ENCODE measurements at regions not wholly inside any gene's neighbourhood (a gene's known extent, or its start where the extent isn't known, plus 50 kb on each side); places are given as distances from the start of the nearest gene placed in this dataset.

GRCh38 chr10:33103863-33104379 is 145.9 kb upstream of the ITGB1 start:
- TF ChIP-seq CTCF (IDR thresholded peaks at IDR 0.05), result no peak
- no peak for DNase-seq
- peaks cover 24% of the 10 kb centered on the region for H3K4me1 Mint-ChIP-seq (ENCODE audit: low read depth)
- H3K27me3 Mint-ChIP-seq, result peaks cover 12% of the 10 kb centered on the region
- ChIA-PET POLR2A (interaction anchor here (0.9 kb wide), 1 partner anchor 12 kb away, joined by 3 read pairs; no protein-coding TSS in a partner anchor), CTCF (interaction anchor here (1.1 to 2.2 kb wide), 2 partner anchors 28 to 52 kb away, joined by 3 to 11 read pairs; no protein-coding TSS in a partner anchor)
- peak overlapping the region; percentile 20 for H3K27ac Mint-ChIP-seq
- intact Hi-C loops (cut with micrococcal nuclease), result no loop called here
- no peak overlapping the region for H3K4me3 Mint-ChIP-seq
- peaks cover 13% of the 10 kb centered on the region for H3K9me3 Mint-ChIP-seq
- ATAC-seq, result no peak
- H3K36me3 Mint-ChIP-seq (ENCODE audit: low read depth), result no peaks in the 10 kb centered on the region

GRCh38 chr10:33102071-33102470 is 144.0 kb upstream of the ITGB1 start:
- peaks cover 13% of the 10 kb centered on the region for H3K9me3 Mint-ChIP-seq
- intact Hi-C loops (cut with micrococcal nuclease), result no loop called here
- ATAC-seq, result no peak
- peaks cover 26% of the 10 kb centered on the region for H3K4me1 Mint-ChIP-seq (ENCODE audit: low read depth)
- CTCF ChIA-PET, result interaction anchor here (1.6 to 2.2 kb wide), 3 partner anchors 12 to 53 kb away, joined by 5 to 10 read pairs (median 8); no protein-coding TSS in a partner anchor
- no peak overlapping the region for H3K4me3 Mint-ChIP-seq
- H3K27me3 Mint-ChIP-seq, result peaks cover 3% of the 10 kb centered on the region
- no peak for DNase-seq
- H3K27ac Mint-ChIP-seq, result no peak overlapping the region
- no peak for TF ChIP-seq CTCF (IDR thresholded peaks at IDR 0.05)
- POLR2A ChIA-PET, result interaction anchor here (0.8 to 0.9 kb wide), 2 partner anchors 32 to 52 kb away, joined by 3 read pairs; no protein-coding TSS in a partner anchor
- no peaks in the 10 kb centered on the region for H3K36me3 Mint-ChIP-seq (ENCODE audit: low read depth)

GRCh38 chr10:33101392-33101787 is 143.4 kb upstream of the ITGB1 start:
- no peak for DNase-seq
- intact Hi-C loops (cut with micrococcal nuclease), result no loop called here

GRCh38 chr10:33100781-33101391 is 142.9 kb upstream of the ITGB1 start:
- intact Hi-C loops (cut with micrococcal nuclease), result no loop called here
- CTCF ChIA-PET, result interaction anchor here (0.8 to 2.2 kb wide), 5 partner anchors 11 to 92 kb away, joined by 3 to 10 read pairs (median 5); no protein-coding TSS in a partner anchor
- H3K36me3 Mint-ChIP-seq (ENCODE audit: low read depth), result no peaks in the 10 kb centered on the region
- peaks cover 26% of the 10 kb centered on the region for H3K4me1 Mint-ChIP-seq (ENCODE audit: low read depth)
- peaks cover under 1% of the 10 kb centered on the region for H3K27me3 Mint-ChIP-seq
- TF ChIP-seq CTCF (IDR thresholded peaks at IDR 0.05), result no peak
- DNase-seq, result no peak
- POLR2A ChIA-PET, result interaction anchor here (1.4 kb wide), 1 partner anchor 14 kb away, joined by 5 read pairs; no protein-coding TSS in a partner anchor
- H3K4me3 Mint-ChIP-seq, result no peak overlapping the region
- H3K9me3 Mint-ChIP-seq, result peaks cover 13% of the 10 kb centered on the region
- no peak for ATAC-seq
- H3K27ac Mint-ChIP-seq, result peak overlapping the region; percentile 62

More at GRCh38 chr10:33101392-33101787, 143.4 kb upstream of the ITGB1 start:
- Mint-ChIP-seq H3K27ac (peak overlapping the region; percentile 53), H3K9me3 (peaks cover 13% of the 10 kb centered on the region), H3K27me3 (peaks cover 2% of the 10 kb centered on the region), H3K4me1 (ENCODE audit: low read depth) (peaks cover 26% of the 10 kb centered on the region), H3K4me3 (peak overlapping the region; percentile 5), H3K36me3 (ENCODE audit: low read depth) (no peaks in the 10 kb centered on the region)
- POLR2A ChIA-PET, result interaction anchor here (0.8 to 1.4 kb wide), 3 partner anchors 14 to 52 kb away, joined by 3 to 5 read pairs (median 3); no protein-coding TSS in a partner anchor
- no peak for ATAC-seq
- CTCF ChIA-PET, result interaction anchor here (0.8 to 2.2 kb wide), 5 partner anchors 10 to 92 kb away, joined by 3 to 10 read pairs (median 5); no protein-coding TSS in a partner anchor
- TF ChIP-seq CTCF (IDR thresholded peaks at IDR 0.05), result no peak

- H3K36me3 Mint-ChIP-seq (ENCODE audit: low read depth), result peaks cover 4% of the 10 kb centered on the region
- H3K4me3 Mint-ChIP-seq, result no peak overlapping the region
- peaks cover 18% of the 10 kb centered on the region for H3K9me3 Mint-ChIP-seq
- ChIA-PET CTCF (interaction anchor here (1.7 kb wide), 1 partner anchor 15 kb away, joined by 3 read pairs; no protein-coding TSS in a partner anchor), POLR2A (no interaction called here)
- H3K4me1 Mint-ChIP-seq (ENCODE audit: low read depth), result peaks cover 26% of the 10 kb centered on the region
- no peak for DNase-seq
- peak overlapping the region; percentile 51 for H3K27ac Mint-ChIP-seq
- intact Hi-C loops (cut with micrococcal nuclease), result no loop called here
- ATAC-seq, result peak; percentile 40
- no peak for TF ChIP-seq CTCF (IDR thresholded peaks at IDR 0.05)
- peaks cover 2% of the 10 kb centered on the region for H3K27me3 Mint-ChIP-seq
Observed at GRCh38 chr10:33099748-33100147, 141.7 kb upstream of the ITGB1 start.
